Fibroblast of pulmonary artery (primary cell): ENCODE measurements at regions not wholly inside any gene's neighbourhood (a gene's known extent, or its start where the extent isn't known, plus 50 kb on each side); places are given as distances from the start of the nearest gene placed in this dataset.
"Not testable (repeated sequence)": the region's sequence is repeated elsewhere in the genome, so short reads cannot be mapped to it uniquely, and the experiment has no call there.

ENCODE experiments used
- DNase-seq: peaks from one replicate; pipeline ENCODE4 v3.0.0-alpha.2; 2010; ENCODE audit warnings: low read depth
- H3K4me3 ChIP-seq: replicated peaks from 2 replicates; pipeline ENCODE4 v1.5.1; 2011; ENCODE audit warnings: low read depth, mild to moderate bottlenecking, control low read depth, low read length, moderate library complexity
- CTCF ChIP-seq: IDR thresholded peaks from 2 replicates; pipeline ENCODE4 v1.5.1; 2011; ENCODE audit warnings: mild to moderate bottlenecking, control low read depth, low read length, inconsistent platforms; ENCODE audit errors: missing control alignments

GRCh38 chr3:22735373-22735772 is 467.8 kb upstream of the UBE2E2 start:
- TF ChIP-seq CTCF, result no peak
- no peak for DNase-seq
- H3K4me3 ChIP-seq, result no peak overlapping the region

DNA sequence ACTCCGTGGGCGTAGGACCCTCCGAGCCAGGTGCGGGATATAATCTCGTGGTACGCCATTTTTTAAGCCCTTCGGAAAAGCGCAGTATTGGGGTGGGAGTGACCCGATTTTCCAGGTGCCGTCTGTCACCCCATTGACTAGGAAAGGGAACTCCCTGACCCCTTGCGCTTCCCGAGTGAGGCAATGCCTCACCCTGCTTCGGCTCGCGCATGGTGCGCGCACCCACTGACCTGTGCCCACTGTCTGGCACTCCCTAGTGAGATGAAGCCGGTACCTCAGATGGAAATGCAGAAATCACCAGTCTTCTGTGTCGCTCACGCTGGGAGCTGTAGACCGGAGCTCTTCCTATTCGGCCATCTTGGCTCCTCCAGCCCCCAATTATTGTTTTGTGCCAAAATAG is 459.7 kb upstream of the UBE2E2 start:
- not testable (repeated sequence) for H3K4me3 ChIP-seq, DNase-seq

DNA sequence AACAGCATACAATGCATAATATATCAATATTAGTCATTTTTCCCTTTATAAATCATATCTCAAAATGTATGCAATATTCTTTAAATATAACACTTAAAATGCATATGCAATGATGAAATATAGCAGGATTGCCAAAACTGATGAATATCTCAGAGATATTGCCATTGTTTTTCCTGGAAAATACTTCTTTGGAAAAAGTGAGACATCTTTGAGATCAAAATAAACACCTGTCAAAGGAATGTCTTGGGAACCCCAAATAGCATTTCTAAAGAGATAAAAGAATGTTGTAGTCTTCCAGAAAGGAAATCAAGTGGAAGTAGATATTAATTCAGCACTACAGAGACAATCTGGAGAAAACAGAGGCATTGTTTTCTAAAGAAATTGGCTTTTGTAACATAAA is 457.8 kb upstream of the UBE2E2 start:
- H3K4me3 ChIP-seq, result no peak overlapping the region
- TF ChIP-seq CTCF, result no peak
- DNase-seq, result no peak

DNA sequence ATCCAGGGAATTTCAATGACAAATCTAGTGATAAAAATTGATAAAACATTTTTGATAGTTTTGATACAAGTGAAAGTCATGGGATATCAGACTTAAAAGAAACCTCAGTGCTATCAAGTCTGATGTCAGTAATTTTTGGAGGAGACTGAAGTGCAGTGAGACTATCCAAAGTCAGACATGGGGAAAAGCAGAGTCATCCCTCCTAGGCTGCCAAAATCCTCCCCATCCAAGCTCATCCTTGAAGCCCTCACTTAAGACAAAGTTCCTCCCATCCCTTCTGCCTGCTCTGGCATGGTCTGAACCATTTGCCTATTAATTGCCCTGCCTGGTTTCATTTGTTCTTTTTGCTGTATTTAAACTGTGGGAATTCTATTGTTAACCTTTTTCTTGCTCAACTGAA is 456.9 kb upstream of the UBE2E2 start:
- no peak for TF ChIP-seq CTCF
- no peak for DNase-seq
- no peak overlapping the region for H3K4me3 ChIP-seq

GRCh38 chr3:22748453-22749045 is 454.6 kb upstream of the UBE2E2 start:
- TF ChIP-seq CTCF, result no peak
- no peak for DNase-seq

DNA sequence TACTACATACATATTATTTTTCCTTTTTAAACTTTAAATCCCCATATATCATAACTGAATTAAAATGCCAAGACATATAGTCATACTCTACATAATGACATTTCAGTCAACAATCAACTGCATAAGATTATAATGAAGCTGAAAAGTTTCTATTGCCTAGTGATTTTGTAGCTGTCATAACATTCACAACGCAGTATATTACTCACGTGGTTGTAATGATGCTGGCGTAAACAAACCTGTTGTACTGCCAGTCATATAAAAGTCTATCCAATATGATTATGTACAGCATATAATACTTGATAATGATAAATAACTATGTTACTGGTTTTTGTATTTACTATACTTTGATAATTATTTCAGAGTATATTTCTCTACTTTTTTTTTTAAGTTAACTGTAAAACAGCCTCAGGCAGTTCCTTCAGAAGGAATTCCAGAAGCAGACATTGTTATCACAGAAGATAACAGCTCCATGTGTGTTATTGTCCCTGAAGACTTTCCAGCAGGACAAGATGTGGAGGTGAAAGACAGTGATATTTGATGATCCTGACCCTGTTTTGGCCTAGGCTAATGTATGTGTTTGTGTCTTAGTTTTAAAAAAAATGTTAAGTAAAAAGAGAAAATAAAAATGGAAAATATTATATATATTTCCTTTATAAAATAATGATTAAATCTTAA is 443.4 kb upstream of the UBE2E2 start:
- H3K4me3 ChIP-seq, result no peak overlapping the region
- no peak for DNase-seq
- no peak for TF ChIP-seq CTCF

More at GRCh38 chr3:22748453-22749045, 454.6 kb upstream of the UBE2E2 start:
- no peak overlapping the region for H3K4me3 ChIP-seq

- no peak overlapping the region for H3K4me3 ChIP-seq
- DNase-seq, result no peak
- TF ChIP-seq CTCF, result no peak
Measured at GRCh38 chr3:22765679-22766078, 437.4 kb upstream of the UBE2E2 start.
